Hepatocyte (in vitro differentiated cells): ENCODE measurements at regions not wholly inside any gene's neighbourhood (a gene's known extent, or its start where the extent isn't known, plus 50 kb on each side); places are given as distances from the start of the nearest gene placed in this dataset.

ENCODE experiments used
- DNase-seq: peaks from one replicate; pipeline ENCODE4 v3.0.0-alpha.2; 2016; ENCODE audit warnings: low spot score
- H2AFZ ChIP-seq: fragments of 200-600 bp; sonication (generic); 2 replicates; pipeline ENCODE4 v1.6.0; 2016; ENCODE audit warnings: antibody characterized with exemption, mild to moderate bottlenecking
- H3K27ac ChIP-seq: fragments of 200-600 bp; sonication (generic); 2 replicates; pipeline ENCODE4 v1.5.1; 2016; ENCODE audit warnings: mild to moderate bottlenecking
- H3K27me3 ChIP-seq: fragments of 200-600 bp; sonication (generic); 2 replicates; pipeline ENCODE4 v1.6.1; 2016
- H3K36me3 ChIP-seq: fragments of 200-600 bp; sonication (generic); replicated peaks from 2 replicates; pipeline ENCODE4 v1.5.1; 2016; ENCODE audit warnings: low read depth; ENCODE audit not compliant: insufficient read depth
- H3K4me1 ChIP-seq: fragments of 200-600 bp; sonication (generic); 2 replicates; pipeline ENCODE4 v1.5.1; 2016; ENCODE audit warnings: mild to moderate bottlenecking, moderate library complexity; ENCODE audit not compliant: insufficient read depth
- H3K4me2 ChIP-seq: fragments of 200-600 bp; sonication (generic); 2 replicates; pipeline ENCODE4 v1.6.0; 2016
- H3K4me3 ChIP-seq: fragments of 200-600 bp; sonication (generic); 2 replicates; pipeline ENCODE4 v1.5.1; 2016; ENCODE audit warnings: mild to moderate bottlenecking
- H3K79me2 ChIP-seq: fragments of 200-600 bp; sonication (generic); 2 replicates; pipeline ENCODE4 v1.6.0; 2017; ENCODE audit warnings: mild to moderate bottlenecking
- H3K9me2 ChIP-seq: fragments of 200-600 bp; sonication (generic); replicated peaks from 2 replicates; pipeline ENCODE4 v1.6.0; 2017; ENCODE audit warnings: mild to moderate bottlenecking; ENCODE audit not compliant: insufficient read depth
- H3K9me3 ChIP-seq: fragments of 200-600 bp; sonication (generic); 2 replicates; pipeline ENCODE4 v1.5.1; 2016; ENCODE audit warnings: low read depth, mild to moderate bottlenecking
- H4K20me1 ChIP-seq: fragments of 200-600 bp; sonication (generic); 2 replicates; pipeline ENCODE4 v1.6.0; 2016; ENCODE audit warnings: mild to moderate bottlenecking; ENCODE audit not compliant: insufficient read depth, poor library complexity, severe bottlenecking
- EZH2 ChIP-seq: fragments of 200-600 bp; sonication (generic); IDR thresholded peaks from 2 replicates; pipeline ENCODE4 v1.6.1; 2016; ENCODE audit warnings: antibody characterized with exemption, mild to moderate bottlenecking, borderline replicate concordance
- EZH2phosphoT487 ChIP-seq: fragments of 200-600 bp; sonication (generic); IDR thresholded peaks from one replicate; pipeline ENCODE4 v1.6.1; 2018; ENCODE audit warnings: antibody characterized with exemption, mild to moderate bottlenecking, low read depth, moderate library complexity; ENCODE audit not compliant: unreplicated experiment, severe bottlenecking
- WGBS: methylation state at CpG from one replicate; pipeline ENCODE4 v1.1.6; 2016; ENCODE audit warnings: low lambda C conversion rate; ENCODE audit errors: missing lambda C conversion rate; 5-methylcytosine and 5-hydroxymethylcytosine counted together
- TF ChIP-seq, protein P1 (sequence below): fragments of 200-600 bp; sonication (generic); IDR thresholded peaks from 2 replicates; pipeline ENCODE4 v1.5.1; 2016; ENCODE audit warnings: antibody characterized with exemption, mild to moderate bottlenecking; ENCODE audit not compliant: poor library complexity

- no peaks in the 10 kb centered on the region for H3K79me2 ChIP-seq
- no peak overlapping the region for H2AFZ ChIP-seq
- TF ChIP-seq, protein P1, sequence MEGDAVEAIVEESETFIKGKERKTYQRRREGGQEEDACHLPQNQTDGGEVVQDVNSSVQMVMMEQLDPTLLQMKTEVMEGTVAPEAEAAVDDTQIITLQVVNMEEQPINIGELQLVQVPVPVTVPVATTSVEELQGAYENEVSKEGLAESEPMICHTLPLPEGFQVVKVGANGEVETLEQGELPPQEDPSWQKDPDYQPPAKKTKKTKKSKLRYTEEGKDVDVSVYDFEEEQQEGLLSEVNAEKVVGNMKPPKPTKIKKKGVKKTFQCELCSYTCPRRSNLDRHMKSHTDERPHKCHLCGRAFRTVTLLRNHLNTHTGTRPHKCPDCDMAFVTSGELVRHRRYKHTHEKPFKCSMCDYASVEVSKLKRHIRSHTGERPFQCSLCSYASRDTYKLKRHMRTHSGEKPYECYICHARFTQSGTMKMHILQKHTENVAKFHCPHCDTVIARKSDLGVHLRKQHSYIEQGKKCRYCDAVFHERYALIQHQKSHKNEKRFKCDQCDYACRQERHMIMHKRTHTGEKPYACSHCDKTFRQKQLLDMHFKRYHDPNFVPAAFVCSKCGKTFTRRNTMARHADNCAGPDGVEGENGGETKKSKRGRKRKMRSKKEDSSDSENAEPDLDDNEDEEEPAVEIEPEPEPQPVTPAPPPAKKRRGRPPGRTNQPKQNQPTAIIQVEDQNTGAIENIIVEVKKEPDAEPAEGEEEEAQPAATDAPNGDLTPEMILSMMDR, result no peak
- no peak for TF ChIP-seq EZH2phosphoT487
- TF ChIP-seq EZH2, result no peak
- H3K4me1 ChIP-seq, result peaks cover 10% of the 10 kb centered on the region
- H3K9me2 ChIP-seq, result no peaks in the 10 kb centered on the region
- H3K27me3 ChIP-seq, result no peaks in the 10 kb centered on the region
- WGBS, result 67% methylated on average over 8 of the region's 8 CpGs
- H3K9me3 ChIP-seq, result no peaks in the 10 kb centered on the region
- H3K27ac ChIP-seq, result no peak overlapping the region
- no peak overlapping the region for H3K4me3 ChIP-seq
- no peak for DNase-seq
- H3K36me3 ChIP-seq, result no peaks in the 10 kb centered on the region
- H4K20me1 ChIP-seq, result no peaks in the 10 kb centered on the region
- no peak overlapping the region for H3K4me2 ChIP-seq
Measured at GRCh38 chr14:101186544-101186943, 283.0 kb upstream of the RTL1 start.

DNA sequence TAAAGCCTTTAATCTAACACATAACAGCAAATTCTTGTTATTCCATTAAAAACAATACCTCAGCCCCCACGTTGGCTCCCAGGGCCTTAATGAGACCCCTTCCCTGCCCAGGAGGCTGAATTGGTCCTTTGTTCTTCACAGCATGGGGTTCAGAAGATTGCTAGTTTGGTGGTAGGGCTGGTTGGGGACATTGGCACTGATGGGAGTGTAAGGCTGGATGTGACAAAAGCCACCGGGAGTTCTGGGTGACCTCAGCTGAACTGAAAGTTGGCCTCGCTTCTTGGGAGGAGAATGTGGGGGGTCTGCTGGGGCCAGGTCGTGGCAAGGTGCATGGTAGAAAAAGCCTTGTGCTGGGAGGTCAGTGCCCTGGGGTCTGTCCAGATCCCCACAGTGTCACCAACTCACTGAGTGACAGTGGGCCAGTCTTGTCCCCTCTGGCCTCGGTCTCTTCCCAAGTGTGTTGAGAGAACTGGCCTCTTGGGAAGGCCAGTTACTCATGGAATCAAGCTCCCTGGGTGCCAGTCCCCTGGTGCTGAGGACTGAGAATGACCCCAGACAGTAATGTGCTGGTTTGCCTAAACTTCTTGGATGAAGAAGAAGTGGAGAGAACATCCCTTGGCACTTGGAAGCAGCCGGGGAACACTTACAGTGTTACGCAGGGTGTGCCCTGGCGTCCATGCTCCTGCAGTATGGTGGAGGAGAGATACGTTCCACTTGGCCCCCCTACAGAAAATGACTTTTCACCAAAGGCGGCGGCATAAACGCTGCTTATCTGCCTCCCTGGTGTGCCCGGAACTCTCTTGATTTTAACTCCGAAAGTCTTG is 283.7 kb upstream of the RTL1 start:
- Histone ChIP-seq H4K20me1 (no peaks in the 10 kb centered on the region), H2AFZ (no peak overlapping the region), H3K27ac (no peak overlapping the region), H3K9me2 (no peaks in the 10 kb centered on the region), H3K36me3 (no peaks in the 10 kb centered on the region), H3K79me2 (no peaks in the 10 kb centered on the region), H3K4me1 (peaks cover 10% of the 10 kb centered on the region), H3K4me3 (no peak overlapping the region), H3K4me2 (no peak overlapping the region), H3K27me3 (no peaks in the 10 kb centered on the region), H3K9me3 (no peaks in the 10 kb centered on the region)
- 86% methylated on average over 14 of the region's 14 CpGs for WGBS
- TF ChIP-seq, protein P1, result no peak
- TF ChIP-seq EZH2 (no peak), EZH2phosphoT487 (no peak)
- no peak for DNase-seq

DNA sequence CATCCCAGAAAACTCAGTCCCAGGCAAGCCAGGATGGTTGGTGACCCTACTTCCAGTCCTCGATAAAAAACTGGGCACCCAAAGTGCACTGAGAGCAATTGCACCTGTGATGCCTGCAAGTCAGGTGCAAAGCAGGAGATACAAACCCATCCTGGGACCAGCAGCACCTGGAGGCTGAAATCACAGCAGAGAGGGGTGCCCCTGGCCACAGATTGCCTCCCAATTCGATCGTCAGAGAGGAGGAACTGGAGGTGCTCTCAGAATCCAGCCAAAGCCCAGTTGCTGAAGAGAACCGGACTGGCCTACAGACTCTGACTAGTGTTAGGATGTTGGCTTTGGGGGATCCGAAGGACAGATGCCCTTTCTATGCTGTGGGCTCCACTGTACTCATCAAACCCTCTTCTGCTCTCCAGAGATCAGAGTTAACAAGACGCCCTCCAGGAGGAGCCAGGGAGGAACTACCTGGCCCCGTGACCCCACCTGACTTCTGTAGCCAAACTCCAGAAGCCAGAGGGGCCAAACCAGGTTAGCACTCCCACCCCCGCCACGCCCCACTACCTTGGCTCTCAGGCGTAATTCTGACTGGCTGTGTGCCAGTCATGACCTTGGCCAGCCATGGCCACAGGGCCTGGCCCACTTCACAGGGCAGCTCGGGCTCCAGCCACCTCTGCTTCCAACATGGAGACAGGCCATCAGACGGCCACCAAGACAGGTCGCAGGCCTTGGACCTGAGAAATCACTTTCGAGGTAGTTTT is 284.5 kb upstream of the RTL1 start:
- TF ChIP-seq EZH2phosphoT487 (no peak), EZH2 (no peak)
- TF ChIP-seq, protein P1, result no peak
- Histone ChIP-seq H3K27ac (no peak overlapping the region), H3K27me3 (no peaks in the 10 kb centered on the region), H2AFZ (no peak overlapping the region), H3K79me2 (no peaks in the 10 kb centered on the region), H3K4me1 (peaks cover 10% of the 10 kb centered on the region), H3K9me2 (no peaks in the 10 kb centered on the region), H3K9me3 (no peaks in the 10 kb centered on the region), H3K4me3 (no peak overlapping the region), H4K20me1 (no peaks in the 10 kb centered on the region), H3K4me2 (no peak overlapping the region), H3K36me3 (no peaks in the 10 kb centered on the region)
- 89% methylated on average over 14 of the region's 14 CpGs for WGBS
- DNase-seq, result no peak
